ENCODE measurements at regions not wholly inside any gene's neighbourhood (a gene's known extent, or its start where the extent isn't known, plus 50 kb on each side); places are given as distances from the start of the nearest gene placed in this dataset.

DNA sequence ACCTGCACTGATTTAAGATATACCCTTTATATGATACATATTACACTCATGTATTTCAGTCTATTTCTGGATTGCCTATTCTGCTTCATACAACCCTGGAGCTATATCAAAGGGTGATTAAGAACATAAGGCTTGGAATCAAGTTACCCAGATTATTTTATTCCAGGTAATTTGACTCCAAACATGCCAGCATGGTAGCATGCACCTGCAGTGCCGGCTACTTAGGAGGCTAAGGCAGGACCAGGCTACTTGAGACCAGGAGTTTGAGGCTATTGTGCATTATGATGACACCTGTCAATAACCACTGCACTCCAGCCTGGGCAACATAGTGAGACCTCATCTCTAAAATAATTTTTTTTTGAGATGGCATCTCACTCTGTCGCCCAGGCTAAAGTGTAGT is 50.4 kb upstream of the NEO1 start:
- Mint-ChIP-seq H3K9me3 (no peaks in the 10 kb centered on the region), H3K27me3 (peaks cover 16 to 31% of the 10 kb centered on the region in 2 donors), H3K4me1 (no peaks in the 10 kb centered on the region), H3K27ac (no peak overlapping the region), H3K36me3 (no peaks in the 10 kb centered on the region), H3K4me3 (no peak overlapping the region)
- ChIA-PET CTCF (no interaction called here), POLR2A (no interaction called here)
- no peaks in the 10 kb centered on the region for H3K4me1 ChIP-seq (ENCODE audit: control insufficient read depth in 1 of 2, extremely low read depth in 1 of 2, insufficient read depth in 2 of 2, low read length in 2 of 2)
- H3K27me3 ChIP-seq (replicated peaks in 1 of 2; ENCODE audit: control insufficient read depth in 2 of 2, extremely low read depth in 1 of 2, insufficient read depth in 2 of 2, low read length in 1 of 2), result peaks cover 2 to 4% of the 10 kb centered on the region in 2 experiments
- 100% methylated on average over 1 of the region's 2 CpGs for WGBS (ENCODE audit: insufficient coverage)
- no peak overlapping the region for H3K4me3 ChIP-seq (ENCODE audit: control insufficient read depth in 1 of 2, extremely low read depth in 1 of 2, low read length in 1 of 2)
- no peaks in the 10 kb centered on the region for H3K36me3 ChIP-seq (ENCODE audit: control insufficient read depth in 2 of 2, extremely low read depth in 1 of 2, insufficient read depth in 1 of 2, low read length in 1 of 2)
- ATAC-seq (replicated peaks in 1 of 4), result no peak
- no peaks in the 10 kb centered on the region for H3K9me3 ChIP-seq
- no peak overlapping the region for H3K27ac ChIP-seq (ENCODE audit: low read length)
- no peak for DNase-seq

DNA sequence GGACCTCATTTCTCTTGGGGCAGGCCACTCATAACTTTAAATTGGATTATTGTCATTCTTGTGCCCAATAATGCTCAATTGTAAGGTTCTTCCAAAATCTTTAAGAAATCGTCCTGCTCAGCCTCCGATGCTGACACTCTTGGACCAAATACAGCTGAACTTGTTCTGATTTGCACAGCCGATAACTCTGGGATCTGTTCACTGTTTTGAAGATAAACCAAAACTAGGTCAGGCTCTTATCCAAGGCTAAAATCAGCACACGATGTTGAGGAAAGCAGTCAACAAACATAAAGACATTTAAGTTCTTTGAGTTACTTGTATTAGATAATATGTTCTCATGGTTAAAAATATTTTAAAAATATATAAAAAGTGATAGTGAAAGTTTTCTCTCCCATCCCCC is 52.0 kb upstream of the NEO1 start:
- H3K9me3 ChIP-seq, result no peaks in the 10 kb centered on the region
- H3K4me1 ChIP-seq (ENCODE audit: control insufficient read depth in 1 of 2, extremely low read depth in 1 of 2, insufficient read depth in 2 of 2, low read length in 2 of 2), result no peaks in the 10 kb centered on the region
- no peak overlapping the region for H3K27ac ChIP-seq (ENCODE audit: low read length)
- H3K4me3 ChIP-seq (ENCODE audit: control insufficient read depth in 1 of 2, extremely low read depth in 1 of 2, low read length in 1 of 2), result no peak overlapping the region
- CTCF ChIA-PET, result no interaction called here
- no peaks in the 10 kb centered on the region for H3K36me3 ChIP-seq (ENCODE audit: control insufficient read depth in 2 of 2, extremely low read depth in 1 of 2, insufficient read depth in 1 of 2, low read length in 1 of 2)
- DNase-seq, result no peak
- no peak overlapping the region for H3K27ac Mint-ChIP-seq
- no peak overlapping the region for H3K4me3 Mint-ChIP-seq
- H3K9me3 Mint-ChIP-seq, result no peaks in the 10 kb centered on the region
- no peaks in the 10 kb centered on the region for H3K36me3 Mint-ChIP-seq
- POLR2A ChIA-PET, result no interaction called here
- H3K4me1 Mint-ChIP-seq, result no peaks in the 10 kb centered on the region
- ATAC-seq (replicated peaks in 1 of 4), result no peak
- 95% methylated on average over 2 of the region's 4 CpGs for WGBS (ENCODE audit: insufficient coverage)
- peaks cover 2 to 6% of the 10 kb centered on the region in 2 experiments for H3K27me3 ChIP-seq (replicated peaks in 1 of 2; ENCODE audit: control insufficient read depth in 2 of 2, extremely low read depth in 1 of 2, insufficient read depth in 2 of 2, low read length in 1 of 2)
- H3K27me3 Mint-ChIP-seq, result peaks cover 11 to 37% of the 10 kb centered on the region in 2 donors

DNA sequence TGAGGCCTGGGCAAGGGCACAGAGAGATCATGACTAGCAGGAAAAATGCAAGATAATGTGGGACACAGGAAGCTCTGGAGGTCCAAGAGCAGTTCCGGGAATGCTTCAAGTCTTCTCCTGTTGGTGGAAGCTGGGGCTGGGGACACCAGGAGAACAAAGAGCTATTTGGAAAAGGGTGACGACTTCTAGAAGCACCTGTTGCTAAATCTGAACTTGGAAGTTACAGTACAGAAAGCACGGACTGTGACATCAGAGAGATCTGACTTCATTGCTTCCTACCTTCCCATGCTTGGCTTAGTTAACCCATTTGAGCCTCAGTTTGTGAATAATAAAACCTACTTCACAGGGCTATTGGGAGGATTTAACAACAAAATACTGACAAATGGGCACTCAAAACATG is 52.7 kb upstream of the NEO1 start:
- peaks cover 2 to 7% of the 10 kb centered on the region in 2 experiments for H3K27me3 ChIP-seq (replicated peaks in 1 of 2; ENCODE audit: control insufficient read depth in 2 of 2, extremely low read depth in 1 of 2, insufficient read depth in 2 of 2, low read length in 1 of 2)
- H3K9me3 ChIP-seq, result no peaks in the 10 kb centered on the region
- ChIA-PET POLR2A (no interaction called here), CTCF (no interaction called here)
- WGBS (ENCODE audit: insufficient coverage), result 76% methylated on average over 2 of the region's 3 CpGs
- ATAC-seq (replicated peaks in 1 of 4) (no peak), DNase-seq (no peak)
- no peak overlapping the region for H3K4me3 ChIP-seq (ENCODE audit: control insufficient read depth in 1 of 2, extremely low read depth in 1 of 2, low read length in 1 of 2)
- Mint-ChIP-seq H3K4me1 (no peaks in the 10 kb centered on the region), H3K36me3 (no peaks in the 10 kb centered on the region), H3K4me3 (no peak overlapping the region), H3K9me3 (no peaks in the 10 kb centered on the region), H3K27ac (no peak overlapping the region), H3K27me3 (peaks cover 11 to 31% of the 10 kb centered on the region in 2 donors)
- H3K4me1 ChIP-seq (ENCODE audit: control insufficient read depth in 1 of 2, extremely low read depth in 1 of 2, insufficient read depth in 2 of 2, low read length in 2 of 2), result no peaks in the 10 kb centered on the region
- no peak overlapping the region for H3K27ac ChIP-seq (ENCODE audit: low read length)
- H3K36me3 ChIP-seq (ENCODE audit: control insufficient read depth in 2 of 2, extremely low read depth in 1 of 2, insufficient read depth in 1 of 2, low read length in 1 of 2), result no peaks in the 10 kb centered on the region

DNA sequence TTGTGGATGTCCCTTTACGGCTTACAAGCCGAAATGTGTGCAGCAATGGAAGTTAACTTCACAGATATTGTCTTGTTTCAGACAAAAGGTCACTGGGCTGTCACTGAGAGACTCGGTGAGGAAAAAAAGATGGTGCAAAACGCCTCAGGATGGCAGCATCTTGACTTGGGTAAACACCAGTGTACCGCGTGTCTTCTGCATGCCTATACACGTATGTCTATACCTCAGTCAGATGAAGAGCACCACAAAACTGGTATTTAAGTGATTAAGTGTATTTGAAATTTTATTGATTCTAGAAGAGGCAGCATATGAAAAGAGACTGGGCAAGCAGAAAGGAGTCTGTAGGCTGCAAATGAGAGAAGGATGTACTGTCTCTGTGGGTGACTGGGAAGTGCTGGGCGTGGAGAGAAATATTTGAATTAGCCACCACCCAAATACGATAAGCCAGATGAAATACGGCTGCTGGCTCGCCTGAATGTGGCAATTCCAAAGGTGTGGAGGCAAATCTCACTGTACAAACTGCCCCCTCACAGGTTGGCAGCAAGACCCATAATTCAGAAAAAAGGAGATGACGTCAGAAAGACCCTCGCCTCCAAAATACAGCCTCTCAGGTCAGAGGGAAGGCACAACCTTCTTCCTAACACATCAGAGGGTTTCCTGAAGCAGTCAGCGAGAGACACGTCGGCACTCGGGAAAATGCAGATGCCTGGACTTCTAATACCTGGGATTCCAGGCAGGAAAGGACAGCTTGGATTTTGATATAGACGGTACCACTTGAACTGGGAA is 53.4 kb upstream of the NEO1 start:
- peaks cover 13 to 30% of the 10 kb centered on the region in 2 donors for H3K27me3 Mint-ChIP-seq
- Histone ChIP-seq H3K27ac (ENCODE audit: low read length) (no peak overlapping the region), H3K9me3 (no peaks in the 10 kb centered on the region), H3K4me3 (ENCODE audit: control insufficient read depth in 1 of 2, extremely low read depth in 1 of 2, low read length in 1 of 2) (no peak overlapping the region), H3K36me3 (ENCODE audit: control insufficient read depth in 2 of 2, extremely low read depth in 1 of 2, insufficient read depth in 1 of 2, low read length in 1 of 2) (no peaks in the 10 kb centered on the region), H3K4me1 (ENCODE audit: control insufficient read depth in 1 of 2, extremely low read depth in 1 of 2, insufficient read depth in 2 of 2, low read length in 2 of 2) (no peaks in the 10 kb centered on the region), H3K27me3 (replicated peaks in 1 of 2; ENCODE audit: control insufficient read depth in 2 of 2, extremely low read depth in 1 of 2, insufficient read depth in 2 of 2, low read length in 1 of 2) (peaks cover 2 to 5% of the 10 kb centered on the region in 2 experiments)
- ATAC-seq (replicated peaks in 1 of 4) (no peak), DNase-seq (no peak)
- H3K9me3 Mint-ChIP-seq, result no peaks in the 10 kb centered on the region
- H3K27ac Mint-ChIP-seq, result no peak overlapping the region
- WGBS (ENCODE audit: insufficient coverage), result 84% methylated on average over 12 of the region's 18 CpGs
- CTCF ChIA-PET, result no interaction called here
- no peaks in the 10 kb centered on the region for H3K36me3 Mint-ChIP-seq
- H3K4me3 Mint-ChIP-seq, result no peak overlapping the region
- POLR2A ChIA-PET, result no interaction called here
- H3K4me1 Mint-ChIP-seq, result no peaks in the 10 kb centered on the region

DNA sequence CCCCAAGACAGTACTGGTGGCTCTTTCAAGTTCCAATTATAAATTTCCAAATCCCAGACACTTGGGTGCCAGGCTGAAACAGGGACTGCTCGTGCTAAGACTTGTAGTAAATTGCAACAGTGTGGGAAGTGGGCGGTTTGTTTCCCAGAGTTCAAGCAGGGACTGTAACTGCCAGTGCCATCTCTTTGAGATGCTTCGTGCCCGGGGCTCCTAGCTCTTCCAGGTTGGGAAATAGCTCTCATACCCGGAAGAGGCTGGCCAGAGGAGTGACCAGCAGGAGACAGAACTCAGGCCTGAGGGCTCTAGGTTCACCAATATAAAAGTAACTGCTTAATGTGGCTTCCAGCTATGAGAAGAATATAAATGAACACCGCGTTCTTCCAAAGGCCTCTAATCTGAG is 54.0 kb upstream of the NEO1 start:
- Mint-ChIP-seq H3K9me3 (no peaks in the 10 kb centered on the region), H3K27ac (no peak overlapping the region), H3K4me3 (no peak overlapping the region), H3K27me3 (peaks cover 13 to 25% of the 10 kb centered on the region in 2 donors), H3K36me3 (no peaks in the 10 kb centered on the region), H3K4me1 (no peaks in the 10 kb centered on the region)
- Histone ChIP-seq H3K27ac (ENCODE audit: low read length) (no peak overlapping the region), H3K4me3 (ENCODE audit: control insufficient read depth in 1 of 2, extremely low read depth in 1 of 2, low read length in 1 of 2) (no peak overlapping the region), H3K4me1 (ENCODE audit: control insufficient read depth in 1 of 2, extremely low read depth in 1 of 2, insufficient read depth in 2 of 2, low read length in 2 of 2) (no peaks in the 10 kb centered on the region), H3K9me3 (no peaks in the 10 kb centered on the region), H3K36me3 (ENCODE audit: control insufficient read depth in 2 of 2, extremely low read depth in 1 of 2, insufficient read depth in 1 of 2, low read length in 1 of 2) (no peaks in the 10 kb centered on the region), H3K27me3 (replicated peaks in 1 of 2; ENCODE audit: control insufficient read depth in 2 of 2, extremely low read depth in 1 of 2, insufficient read depth in 2 of 2, low read length in 1 of 2) (peaks cover 2 to 5% of the 10 kb centered on the region in 2 experiments)
- 76% methylated on average over 7 of the region's 7 CpGs for WGBS (ENCODE audit: insufficient coverage)
- ChIA-PET CTCF (no interaction called here), POLR2A (no interaction called here)
- no peak for ATAC-seq (replicated peaks in 1 of 4)
- DNase-seq, result no peak

DNA sequence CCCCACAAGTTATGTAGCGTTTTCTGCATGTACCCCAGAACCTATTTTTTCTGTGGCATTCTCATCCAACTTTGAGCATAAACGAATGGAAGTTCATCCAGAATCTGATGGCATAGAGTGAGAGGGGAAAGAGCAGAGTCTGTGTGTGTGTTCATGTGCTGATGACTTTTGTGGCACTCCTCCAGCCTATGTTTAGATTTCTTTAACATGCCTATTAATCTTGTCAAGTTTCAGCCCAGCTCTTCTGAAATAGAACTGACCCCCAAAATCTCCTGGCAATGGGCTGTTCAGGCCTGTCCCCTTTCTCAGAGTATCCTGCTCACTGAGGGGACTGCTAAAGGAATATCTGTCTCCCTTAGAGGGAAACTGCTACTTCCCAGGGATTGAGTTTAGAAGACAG is 56.4 kb upstream of the NEO1 start:
- no peak for DNase-seq
- 60% methylated on average over 1 of the region's 2 CpGs for WGBS (ENCODE audit: insufficient coverage)
- H3K4me1 Mint-ChIP-seq, result no peaks in the 10 kb centered on the region
- ChIA-PET CTCF (no interaction called here), POLR2A (no interaction called here)
- H3K36me3 Mint-ChIP-seq, result no peaks in the 10 kb centered on the region
- Histone ChIP-seq H3K27me3 (replicated peaks in 1 of 2; ENCODE audit: control insufficient read depth in 2 of 2, extremely low read depth in 1 of 2, insufficient read depth in 2 of 2, low read length in 1 of 2) (peaks cover 2 to 5% of the 10 kb centered on the region in 2 experiments), H3K4me1 (ENCODE audit: control insufficient read depth in 1 of 2, extremely low read depth in 1 of 2, insufficient read depth in 2 of 2, low read length in 2 of 2) (no peaks in the 10 kb centered on the region), H3K27ac (ENCODE audit: low read length) (no peak overlapping the region), H3K9me3 (no peaks in the 10 kb centered on the region), H3K36me3 (ENCODE audit: control insufficient read depth in 2 of 2, extremely low read depth in 1 of 2, insufficient read depth in 1 of 2, low read length in 1 of 2) (no peaks in the 10 kb centered on the region), H3K4me3 (ENCODE audit: control insufficient read depth in 1 of 2, extremely low read depth in 1 of 2, low read length in 1 of 2) (no peak overlapping the region)
- H3K27me3 Mint-ChIP-seq, result peaks cover 11 to 25% of the 10 kb centered on the region in 2 donors
- ATAC-seq (replicated peaks in 1 of 4), result no peak
- H3K27ac Mint-ChIP-seq, result no peak overlapping the region
- H3K4me3 Mint-ChIP-seq, result no peak overlapping the region
- no peaks in the 10 kb centered on the region for H3K9me3 Mint-ChIP-seq
